ENCODE measurements at regions not wholly inside any gene's neighbourhood (a gene's known extent, or its start where the extent isn't known, plus 50 kb on each side); places are given as distances from the start of the nearest gene placed in this dataset.

DNA sequence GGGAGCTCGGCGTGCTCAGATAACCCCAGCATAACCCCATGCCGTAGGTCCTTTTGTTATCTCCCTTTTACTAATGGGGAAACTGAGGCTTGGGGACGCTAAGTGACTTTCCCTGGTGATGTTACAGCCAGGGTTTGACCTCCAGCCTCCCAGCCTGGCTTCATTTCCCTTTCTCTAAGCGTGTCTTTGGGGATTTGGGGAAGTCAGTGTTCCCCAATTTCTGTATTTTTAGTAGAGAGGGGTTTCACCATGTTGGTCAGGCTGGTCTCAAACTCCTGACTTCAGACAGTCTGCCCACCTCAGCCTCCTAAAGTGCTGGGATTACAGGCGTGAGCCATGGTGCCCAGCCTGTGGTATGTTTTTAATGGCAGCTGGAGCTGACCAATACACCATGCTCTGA, 85.4 kb downstream of the PHETA1 start:
- no peak for TF ChIP-seq LEF1 (IDR thresholded peaks at IDR 0.05; ENCODE audit: borderline replicate concordance)
- no peak for TF ChIP-seq FOXA1 (IDR thresholded peaks at IDR 0.05)
- no peak for TF ChIP-seq NFRKB (IDR thresholded peaks at IDR 0.05)
- no peak for TF ChIP-seq TARDBP (IDR thresholded peaks at IDR 0.05)
- no peak for TF ChIP-seq CTBP1 (IDR thresholded peaks at IDR 0.05; ENCODE audit: borderline replicate concordance)
- TF ChIP-seq ELF4 (IDR thresholded peaks at IDR 0.05): no peak
